ENCODE measurements at regions not wholly inside any gene's neighbourhood (a gene's known extent, or its start where the extent isn't known, plus 50 kb on each side); places are given as distances from the start of the nearest gene placed in this dataset.
"Not testable (repeated sequence)": the region's sequence is repeated elsewhere in the genome, so short reads cannot be mapped to it uniquely, and the experiment has no call there.

- no peak for DNase-seq (ENCODE audit: low spot score)
Measured at GRCh38 chr3:184477940-184478339, 83.6 kb upstream of the EPHB3 start.

GRCh38 chr3:184479426-184480126 is 82.0 kb upstream of the EPHB3 start:
- DNase-seq (ENCODE audit: low spot score), result no peak

GRCh38 chr3:184480831-184481230 is 80.8 kb upstream of the EPHB3 start:
- no peak for DNase-seq (ENCODE audit: low spot score)

GRCh38 chr3:184481984-184482671 is 79.5 kb upstream of the EPHB3 start:
- no peak for DNase-seq (ENCODE audit: low spot score)

GRCh38 chr3:184485241-184485640 is 76.3 kb upstream of the EPHB3 start:
- DNase-seq (ENCODE audit: low spot score), result no peak

GRCh38 chr3:184485906-184486305 is 75.7 kb upstream of the EPHB3 start:
- DNase-seq (ENCODE audit: low spot score), result no peak

- no peak for DNase-seq (ENCODE audit: low spot score)
Measured at GRCh38 chr3:184486614-184487013, 75.0 kb upstream of the EPHB3 start.

GRCh38 chr3:184488577-184488976 is 73.0 kb upstream of the EPHB3 start:
- no peak for DNase-seq (ENCODE audit: low spot score)

- DNase-seq (ENCODE audit: low spot score), result no peak
Measured at GRCh38 chr3:184489268-184489841, 72.2 kb upstream of the EPHB3 start.

GRCh38 chr3:184491011-184491576 is 70.5 kb upstream of the EPHB3 start:
- DNase-seq (ENCODE audit: low spot score), result no peak

GRCh38 chr3:184491867-184492615 is 69.5 kb upstream of the EPHB3 start:
- DNase-seq (ENCODE audit: low spot score), result peak; percentile 25

- no peak for DNase-seq (ENCODE audit: low spot score)
Measured at GRCh38 chr3:184496933-184497332, 64.7 kb upstream of the EPHB3 start.

GRCh38 chr3:184497804-184498203 is 63.8 kb upstream of the EPHB3 start:
- DNase-seq (ENCODE audit: low spot score), result peak; percentile 24

- no peak for DNase-seq (ENCODE audit: low spot score)
Measured at GRCh38 chr3:184498986-184499606, 62.5 kb upstream of the EPHB3 start.

GRCh38 chr3:184500344-184500923 is 61.2 kb upstream of the EPHB3 start:
- no peak for DNase-seq (ENCODE audit: low spot score)

GRCh38 chr3:184502123-184502667 is 59.4 kb upstream of the EPHB3 start:
- DNase-seq (ENCODE audit: low spot score), result no peak

- DNase-seq (ENCODE audit: low spot score), result not testable (repeated sequence)
Measured at GRCh38 chr3:184502841-184503240, 58.7 kb upstream of the EPHB3 start.

- DNase-seq (ENCODE audit: low spot score), result no peak
Measured at GRCh38 chr3:184503647-184504046, 57.9 kb upstream of the EPHB3 start.

GRCh38 chr3:184505076-184505878 is 56.3 kb upstream of the EPHB3 start:
- peak; percentile 38 for DNase-seq (ENCODE audit: low spot score)

- DNase-seq (ENCODE audit: low spot score), result peak; percentile 33
Measured at GRCh38 chr3:184506561-184506991, 55.0 kb upstream of the EPHB3 start.

Data from AG20443 (cell line).